ENCODE measurements at regions not wholly inside any gene's neighbourhood (a gene's known extent, or its start where the extent isn't known, plus 50 kb on each side); places are given as distances from the start of the nearest gene placed in this dataset.

GRCh38 chr2:75894170-75894569 lies 183.5 kb upstream of the GCFC2 start:
- Histone ChIP-seq H3K9ac (no peak overlapping the region), H3F3A (replicated peaks; ENCODE audit: insufficient read depth) (no peaks in the 10 kb centered on the region), H4K20me1 (ENCODE audit: insufficient read depth) (no peaks in the 10 kb centered on the region), H3K4me3 (ENCODE audit: low read depth in 2 of 2, low read length in 1 of 2) (no peak overlapping the region), H3K27ac (ENCODE audit: low read depth in 2 of 2, low read length in 1 of 2) (no peak overlapping the region), H2AFZ (ENCODE audit: low read depth) (no peak overlapping the region), H3K36me3 (replicated peaks in 1 of 2; ENCODE audit: control insufficient read depth in 1 of 2, insufficient read depth in 2 of 2, low read length in 1 of 2) (no peaks in the 10 kb centered on the region), H3K27me3 (ENCODE audit: insufficient read depth) (no peaks in the 10 kb centered on the region), H3K9me2 (no peaks in the 10 kb centered on the region), H3K4me1 (ENCODE audit: control insufficient read depth in 1 of 2, insufficient read depth in 2 of 2, low read depth in 1 of 2, low read length in 1 of 2) (no peaks in the 10 kb centered on the region), H3K79me2 (ENCODE audit: insufficient read depth) (no peaks in the 10 kb centered on the region), H3K9me3 (no peaks in the 10 kb centered on the region), H3K4me2 (no peak overlapping the region)
- CTCF ChIA-PET: no interaction called here
- POLR2A ChIA-PET: no interaction called here
- no peak for DNase-seq
- 20% methylated on average over 1 of the region's 1 CpG for WGBS (ENCODE audit: low lambda C conversion rate)
- TF ChIP-seq SIN3A (IDR thresholded peaks at IDR 0.05; ENCODE audit: borderline replicate concordance, low read depth, low read length): no peak
- no peak for TF ChIP-seq YY1 (IDR thresholded peaks at IDR 0.05; ENCODE audit: low read depth)
- no peak for TF ChIP-seq SMC3 (IDR thresholded peaks at IDR 0.05; ENCODE audit: low read depth, low read length)
- TF ChIP-seq RAD21 (IDR thresholded peaks at IDR 0.05; ENCODE audit: low read length): no peak
- TF ChIP-seq ELF1 (IDR thresholded peaks at IDR 0.05): no peak
- no peak for TF ChIP-seq EP300 (IDR thresholded peaks at IDR 0.05; ENCODE audit: borderline replicate concordance in 1 of 2, low read depth in 1 of 2, low read length in 1 of 2)
- TF ChIP-seq TCF12 (IDR thresholded peaks at IDR 0.05): no peak
- TF ChIP-seq, protein P1, sequence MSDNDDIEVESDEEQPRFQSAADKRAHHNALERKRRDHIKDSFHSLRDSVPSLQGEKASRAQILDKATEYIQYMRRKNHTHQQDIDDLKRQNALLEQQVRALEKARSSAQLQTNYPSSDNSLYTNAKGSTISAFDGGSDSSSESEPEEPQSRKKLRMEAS (IDR thresholded peaks at IDR 0.05; ENCODE audit: low read depth): no peak
- no peak for TF ChIP-seq USF1 (IDR thresholded peaks at IDR 0.05; ENCODE audit: borderline replicate concordance, low read depth)
- TF ChIP-seq, protein P2, sequence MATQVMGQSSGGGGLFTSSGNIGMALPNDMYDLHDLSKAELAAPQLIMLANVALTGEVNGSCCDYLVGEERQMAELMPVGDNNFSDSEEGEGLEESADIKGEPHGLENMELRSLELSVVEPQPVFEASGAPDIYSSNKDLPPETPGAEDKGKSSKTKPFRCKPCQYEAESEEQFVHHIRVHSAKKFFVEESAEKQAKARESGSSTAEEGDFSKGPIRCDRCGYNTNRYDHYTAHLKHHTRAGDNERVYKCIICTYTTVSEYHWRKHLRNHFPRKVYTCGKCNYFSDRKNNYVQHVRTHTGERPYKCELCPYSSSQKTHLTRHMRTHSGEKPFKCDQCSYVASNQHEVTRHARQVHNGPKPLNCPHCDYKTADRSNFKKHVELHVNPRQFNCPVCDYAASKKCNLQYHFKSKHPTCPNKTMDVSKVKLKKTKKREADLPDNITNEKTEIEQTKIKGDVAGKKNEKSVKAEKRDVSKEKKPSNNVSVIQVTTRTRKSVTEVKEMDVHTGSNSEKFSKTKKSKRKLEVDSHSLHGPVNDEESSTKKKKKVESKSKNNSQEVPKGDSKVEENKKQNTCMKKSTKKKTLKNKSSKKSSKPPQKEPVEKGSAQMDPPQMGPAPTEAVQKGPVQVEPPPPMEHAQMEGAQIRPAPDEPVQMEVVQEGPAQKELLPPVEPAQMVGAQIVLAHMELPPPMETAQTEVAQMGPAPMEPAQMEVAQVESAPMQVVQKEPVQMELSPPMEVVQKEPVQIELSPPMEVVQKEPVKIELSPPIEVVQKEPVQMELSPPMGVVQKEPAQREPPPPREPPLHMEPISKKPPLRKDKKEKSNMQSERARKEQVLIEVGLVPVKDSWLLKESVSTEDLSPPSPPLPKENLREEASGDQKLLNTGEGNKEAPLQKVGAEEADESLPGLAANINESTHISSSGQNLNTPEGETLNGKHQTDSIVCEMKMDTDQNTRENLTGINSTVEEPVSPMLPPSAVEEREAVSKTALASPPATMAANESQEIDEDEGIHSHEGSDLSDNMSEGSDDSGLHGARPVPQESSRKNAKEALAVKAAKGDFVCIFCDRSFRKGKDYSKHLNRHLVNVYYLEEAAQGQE (IDR thresholded peaks at IDR 0.05; ENCODE audit: low read depth, low read length): no peak
- TF ChIP-seq MEF2A (IDR thresholded peaks at IDR 0.05; ENCODE audit: borderline replicate concordance, low read depth): no peak

DNA sequence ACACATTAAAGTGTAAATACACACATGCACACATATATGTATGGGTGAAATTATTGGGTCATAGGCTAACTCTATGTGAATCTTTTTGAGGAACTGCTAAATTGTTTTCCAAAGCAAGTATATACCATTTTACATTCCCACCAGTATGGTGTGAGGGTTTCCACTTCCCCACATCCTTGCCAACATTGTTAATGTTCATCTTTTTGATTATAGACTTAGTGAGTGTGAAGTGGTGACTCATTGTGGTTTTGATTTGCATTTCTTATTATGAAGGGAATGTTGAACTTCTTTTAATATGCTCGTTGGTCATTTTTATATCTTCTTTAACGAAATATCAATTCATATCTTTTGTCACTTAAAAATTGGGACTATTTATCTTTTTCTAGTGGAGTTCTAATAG lies 181.8 kb upstream of the GCFC2 start:
- Histone ChIP-seq H3K4me3 (ENCODE audit: low read depth in 2 of 2, low read length in 1 of 2) (no peak overlapping the region), H2AFZ (ENCODE audit: low read depth) (no peak overlapping the region), H3K27ac (ENCODE audit: low read depth in 2 of 2, low read length in 1 of 2) (no peak overlapping the region), H3K4me1 (ENCODE audit: control insufficient read depth in 1 of 2, insufficient read depth in 2 of 2, low read depth in 1 of 2, low read length in 1 of 2) (no peaks in the 10 kb centered on the region), H3K79me2 (ENCODE audit: insufficient read depth) (no peaks in the 10 kb centered on the region), H3K9ac (no peak overlapping the region), H3F3A (replicated peaks; ENCODE audit: insufficient read depth) (no peaks in the 10 kb centered on the region), H3K9me3 (no peaks in the 10 kb centered on the region), H4K20me1 (ENCODE audit: insufficient read depth) (no peaks in the 10 kb centered on the region), H3K9me2 (no peaks in the 10 kb centered on the region), H3K27me3 (ENCODE audit: insufficient read depth) (no peaks in the 10 kb centered on the region), H3K36me3 (replicated peaks in 1 of 2; ENCODE audit: control insufficient read depth in 1 of 2, insufficient read depth in 2 of 2, low read length in 1 of 2) (no peaks in the 10 kb centered on the region), H3K4me2 (no peak overlapping the region)
- CTCF ChIA-PET: no interaction called here
- POLR2A ChIA-PET: no interaction called here
- whole genome bisulfite sequencing (ENCODE audit: low lambda C conversion rate): 12% methylated on average over 2 of the region's 2 CpGs
- TF ChIP-seq USF1 (IDR thresholded peaks at IDR 0.05; ENCODE audit: borderline replicate concordance, low read depth): no peak
- TF ChIP-seq MEF2A (IDR thresholded peaks at IDR 0.05; ENCODE audit: borderline replicate concordance, low read depth): no peak
- DNase-seq: no peak
